GM13977 (cell line): ENCODE measurements at regions not wholly inside any gene's neighbourhood (a gene's known extent, or its start where the extent isn't known, plus 50 kb on each side); places are given as distances from the start of the nearest gene placed in this dataset.

Source experiments
- DNase-seq: peaks from one replicate; pipeline ENCODE4 v3.0.0; 2012; ENCODE audit warnings: low spot score
- in situ Hi-C: fragments of 300-500 bp; cut with MboI; formaldehyde crosslinking; loops from one replicate; pipeline ENCODE4 v1.12.0; 2022; ENCODE audit warnings: low sequenced_read_pairs, low pct_unique_long_range_greater_than_20kb, mixed read lengths, inconsistent platforms; ENCODE audit not compliant: unreplicated experiment
- TF ChIP-seq, protein P1 (sequence below): IDR thresholded peaks from 2 replicates; pipeline ENCODE4 v1.5.1; 2012; ENCODE audit warnings: mild to moderate bottlenecking, control low read depth; ENCODE audit not compliant: insufficient read depth; ENCODE audit errors: extremely low read depth, missing control alignments

DNA sequence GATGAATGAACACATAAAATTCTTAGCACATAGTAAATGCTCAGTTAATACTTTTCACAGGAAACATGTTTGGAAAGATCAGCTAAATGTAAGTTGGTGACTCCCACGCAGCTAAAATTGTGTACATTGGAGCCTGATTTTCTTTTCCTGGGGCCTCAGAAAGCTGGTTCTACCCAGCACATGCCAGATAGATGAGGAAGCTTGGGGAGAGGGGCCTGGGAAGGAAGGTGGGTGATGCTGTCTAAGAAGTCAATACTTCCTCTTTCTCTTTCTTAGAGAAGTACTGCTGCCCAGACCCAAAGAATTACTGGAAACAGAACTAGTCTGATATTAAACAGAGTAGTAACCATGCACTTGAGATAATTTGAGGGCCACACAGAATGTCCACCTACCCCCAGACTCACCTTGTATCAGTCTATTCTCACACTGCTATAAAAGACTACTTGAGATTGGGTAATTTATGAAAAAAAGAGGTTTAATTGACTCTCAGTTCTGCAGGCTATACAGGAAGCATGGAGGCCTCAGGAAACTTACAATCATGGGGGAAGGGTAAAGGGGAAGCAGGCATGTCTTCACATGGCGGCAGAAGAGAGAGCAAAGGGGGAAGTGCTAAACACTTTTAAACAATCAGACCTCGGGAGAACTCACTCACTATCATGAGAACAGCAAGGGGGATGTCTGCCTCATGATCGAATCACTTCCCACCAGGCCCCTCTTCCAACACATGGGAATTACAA, 123.3 kb upstream of the MED13L start:
- TF ChIP-seq, protein P1, sequence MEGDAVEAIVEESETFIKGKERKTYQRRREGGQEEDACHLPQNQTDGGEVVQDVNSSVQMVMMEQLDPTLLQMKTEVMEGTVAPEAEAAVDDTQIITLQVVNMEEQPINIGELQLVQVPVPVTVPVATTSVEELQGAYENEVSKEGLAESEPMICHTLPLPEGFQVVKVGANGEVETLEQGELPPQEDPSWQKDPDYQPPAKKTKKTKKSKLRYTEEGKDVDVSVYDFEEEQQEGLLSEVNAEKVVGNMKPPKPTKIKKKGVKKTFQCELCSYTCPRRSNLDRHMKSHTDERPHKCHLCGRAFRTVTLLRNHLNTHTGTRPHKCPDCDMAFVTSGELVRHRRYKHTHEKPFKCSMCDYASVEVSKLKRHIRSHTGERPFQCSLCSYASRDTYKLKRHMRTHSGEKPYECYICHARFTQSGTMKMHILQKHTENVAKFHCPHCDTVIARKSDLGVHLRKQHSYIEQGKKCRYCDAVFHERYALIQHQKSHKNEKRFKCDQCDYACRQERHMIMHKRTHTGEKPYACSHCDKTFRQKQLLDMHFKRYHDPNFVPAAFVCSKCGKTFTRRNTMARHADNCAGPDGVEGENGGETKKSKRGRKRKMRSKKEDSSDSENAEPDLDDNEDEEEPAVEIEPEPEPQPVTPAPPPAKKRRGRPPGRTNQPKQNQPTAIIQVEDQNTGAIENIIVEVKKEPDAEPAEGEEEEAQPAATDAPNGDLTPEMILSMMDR = no peak
- in situ Hi-C loops = no loop called here
- DNase-seq = no peak

DNA sequence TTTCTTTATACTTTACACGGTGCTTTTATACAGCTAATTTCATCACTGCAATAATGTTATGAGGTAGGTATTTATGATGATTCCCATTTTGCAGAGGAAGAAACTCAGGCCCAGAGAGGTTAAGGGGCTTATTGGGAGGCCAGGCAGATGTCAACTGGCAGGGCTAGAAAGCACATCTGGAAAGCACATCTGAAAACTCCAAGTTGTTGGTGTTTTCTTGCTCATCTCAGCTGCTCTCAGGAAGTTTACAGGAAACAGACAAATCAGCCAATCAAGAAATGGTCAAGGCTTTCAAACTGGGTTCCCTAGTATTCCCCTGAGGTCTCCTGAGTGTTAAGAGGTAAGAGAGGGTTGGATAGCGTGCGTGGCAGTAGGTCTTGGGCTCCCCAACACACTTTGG, 124.1 kb upstream of the MED13L start:
- no peak for DNase-seq
- TF ChIP-seq, protein P1 = no peak
- in situ Hi-C loops = no loop called here

DNA sequence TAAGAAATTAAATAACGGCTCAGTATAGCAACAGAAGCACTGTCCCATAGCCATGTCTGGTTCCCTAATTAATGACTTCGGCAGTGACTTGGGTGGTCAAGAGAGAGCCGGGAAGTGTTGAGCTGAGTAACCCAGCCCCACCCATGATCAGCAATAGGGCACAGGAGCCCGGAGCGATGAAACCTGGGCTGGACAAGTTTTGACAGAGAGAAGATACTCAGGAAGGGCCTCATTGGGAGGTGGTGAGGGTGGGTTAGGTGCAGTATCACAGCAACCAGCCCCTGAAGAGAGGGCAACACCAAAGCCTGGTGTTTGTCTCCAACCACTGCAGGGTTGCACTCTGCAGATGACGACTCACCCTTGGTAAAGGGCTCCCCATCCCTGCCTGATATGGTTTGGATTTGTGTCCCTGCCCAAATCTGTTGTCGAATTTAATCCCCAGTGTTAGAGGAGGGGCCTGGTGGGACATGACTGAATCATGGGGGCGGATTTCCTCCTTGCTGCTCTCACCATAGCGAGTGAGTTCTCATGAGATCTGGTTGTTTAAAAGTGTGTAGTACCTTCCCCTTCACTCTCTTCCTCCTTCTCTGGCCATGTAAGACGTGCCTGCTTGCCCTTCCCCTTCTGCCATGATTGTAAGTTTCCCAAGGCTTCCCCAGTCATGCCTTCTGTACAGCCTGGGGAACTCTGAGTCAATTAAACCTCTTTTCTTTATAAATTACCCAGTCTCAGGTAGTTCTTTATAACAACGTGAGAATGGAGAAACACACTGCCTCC, 124.9 kb upstream of the MED13L start:
- in situ Hi-C loops = no loop called here
- no peak for DNase-seq
- TF ChIP-seq, protein P1 = no peak

DNA sequence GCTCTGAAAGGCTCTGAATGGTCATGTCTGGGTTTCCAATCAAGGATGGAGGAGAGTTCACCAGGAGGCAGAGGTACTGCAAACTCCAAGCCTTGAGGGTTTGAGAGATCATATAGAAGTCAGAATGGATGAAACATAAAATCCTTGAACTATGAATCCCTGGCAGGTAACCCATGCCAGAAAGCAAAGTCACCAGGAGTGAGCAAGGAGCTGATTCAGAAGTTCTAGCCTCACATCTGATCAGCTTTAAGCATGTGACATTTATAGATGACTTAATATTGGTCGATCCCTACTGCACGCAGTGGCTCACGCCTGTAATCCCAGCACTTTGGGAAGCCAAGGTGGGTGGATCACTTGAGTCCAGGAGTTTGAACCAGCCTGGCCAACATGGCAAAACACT, 126.1 kb upstream of the MED13L start:
- in situ Hi-C loops = no loop called here
- no peak for DNase-seq
- TF ChIP-seq, protein P1 = no peak

DNA sequence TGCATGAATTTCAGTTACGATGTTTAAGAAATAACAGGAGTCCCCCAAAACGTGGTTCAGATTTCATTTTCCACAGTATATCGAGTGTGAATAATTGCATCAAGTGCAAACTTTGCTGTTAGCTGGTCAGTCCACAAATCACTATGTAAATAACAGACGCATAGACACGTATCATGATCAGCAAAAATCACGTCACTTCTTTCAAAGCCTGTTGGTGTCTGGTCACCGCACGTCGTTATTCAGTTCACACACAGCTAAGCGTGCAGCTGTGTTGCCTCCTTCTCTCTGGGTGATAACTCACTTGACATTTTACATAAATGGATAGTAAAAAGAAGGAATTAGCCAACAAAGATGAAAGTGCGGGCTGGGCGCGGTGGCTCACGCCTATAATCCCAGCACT, 126.8 kb upstream of the MED13L start:
- in situ Hi-C loops = no loop called here
- TF ChIP-seq, protein P1 = no peak

DNA sequence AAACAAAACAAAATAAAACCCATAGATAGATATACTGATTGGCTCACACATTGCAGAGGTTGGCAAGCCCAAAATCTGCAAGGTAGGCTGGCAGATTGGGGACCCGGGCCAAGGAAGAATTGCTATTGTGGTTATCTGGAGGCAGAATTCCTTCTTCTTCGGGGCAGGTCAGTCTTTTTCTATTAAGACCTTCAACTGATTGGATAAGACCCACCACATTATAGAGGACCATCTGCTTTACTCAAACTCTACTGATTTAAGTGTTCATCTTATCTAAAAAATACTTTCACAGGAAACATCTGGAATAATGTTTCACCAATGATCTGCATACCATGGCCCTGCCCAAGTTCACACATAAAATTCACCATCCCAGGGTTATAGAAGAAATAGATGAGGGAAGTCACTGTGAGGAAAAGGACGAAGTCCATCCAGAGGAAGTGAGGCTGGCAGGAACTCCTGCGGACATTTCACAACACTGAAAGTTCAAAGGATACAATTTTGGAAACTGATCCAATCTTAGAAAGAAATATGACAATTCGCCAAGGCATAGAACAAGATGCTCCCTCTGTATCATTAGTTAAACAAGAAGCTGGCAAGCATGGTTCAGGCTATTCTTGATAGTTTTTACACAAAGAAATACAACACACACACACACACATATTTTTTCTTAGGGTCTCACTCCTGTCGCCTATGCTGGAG, 127.6 kb upstream of the MED13L start:
- no peak for DNase-seq
- in situ Hi-C loops = no loop called here
- TF ChIP-seq, protein P1 = no peak

More for the DNA sequence above, 126.8 kb upstream of the MED13L start:
- no peak for DNase-seq
